ENCODE measurements at regions not wholly inside any gene's neighbourhood (a gene's known extent, or its start where the extent isn't known, plus 50 kb on each side); places are given as distances from the start of the nearest gene placed in this dataset.

DNA sequence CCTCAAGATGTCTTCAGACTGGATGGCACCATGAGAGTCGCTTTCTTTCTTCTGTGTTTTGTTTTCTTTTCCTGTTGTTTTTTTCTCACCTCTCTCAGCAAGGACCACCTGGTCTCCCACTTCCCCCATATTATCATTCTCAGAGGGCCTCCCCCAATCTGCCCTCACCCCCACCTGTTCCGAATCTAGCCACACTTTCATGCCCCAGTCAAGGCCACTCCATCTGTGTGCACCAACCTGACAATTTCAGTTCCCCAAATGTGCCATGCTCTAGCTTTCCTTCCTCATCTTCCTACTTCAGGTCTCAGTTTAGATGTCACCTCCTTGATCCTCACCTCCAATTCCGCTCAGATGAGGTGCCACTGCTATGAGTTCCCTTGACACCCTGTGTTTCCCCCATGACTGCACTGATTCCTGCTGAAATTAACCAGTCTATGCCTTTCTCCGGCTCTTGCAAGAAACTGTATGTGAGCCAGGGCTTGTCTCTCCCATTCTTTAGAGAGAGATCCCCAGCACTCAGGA, 146.2 kb downstream of the PLPP3 start:
- TF ChIP-seq, protein P1, sequence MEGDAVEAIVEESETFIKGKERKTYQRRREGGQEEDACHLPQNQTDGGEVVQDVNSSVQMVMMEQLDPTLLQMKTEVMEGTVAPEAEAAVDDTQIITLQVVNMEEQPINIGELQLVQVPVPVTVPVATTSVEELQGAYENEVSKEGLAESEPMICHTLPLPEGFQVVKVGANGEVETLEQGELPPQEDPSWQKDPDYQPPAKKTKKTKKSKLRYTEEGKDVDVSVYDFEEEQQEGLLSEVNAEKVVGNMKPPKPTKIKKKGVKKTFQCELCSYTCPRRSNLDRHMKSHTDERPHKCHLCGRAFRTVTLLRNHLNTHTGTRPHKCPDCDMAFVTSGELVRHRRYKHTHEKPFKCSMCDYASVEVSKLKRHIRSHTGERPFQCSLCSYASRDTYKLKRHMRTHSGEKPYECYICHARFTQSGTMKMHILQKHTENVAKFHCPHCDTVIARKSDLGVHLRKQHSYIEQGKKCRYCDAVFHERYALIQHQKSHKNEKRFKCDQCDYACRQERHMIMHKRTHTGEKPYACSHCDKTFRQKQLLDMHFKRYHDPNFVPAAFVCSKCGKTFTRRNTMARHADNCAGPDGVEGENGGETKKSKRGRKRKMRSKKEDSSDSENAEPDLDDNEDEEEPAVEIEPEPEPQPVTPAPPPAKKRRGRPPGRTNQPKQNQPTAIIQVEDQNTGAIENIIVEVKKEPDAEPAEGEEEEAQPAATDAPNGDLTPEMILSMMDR (IDR thresholded peaks at IDR 0.05), result no peak
- TF ChIP-seq POLR2A (IDR thresholded peaks at IDR 0.05), result no peak
